Esophagus muscularis mucosa (tissue), 4 donors: ENCODE measurements at regions not wholly inside any gene's neighbourhood (a gene's known extent, or its start where the extent isn't known, plus 50 kb on each side); places are given as distances from the start of the nearest gene placed in this dataset.

Experiments used
- DNase-seq: peaks from one replicate; pipeline ENCODE4 v3.0.0-alpha.2; 2017; ENCODE audit errors: extremely low spot score
- H3K27ac ChIP-seq, 4 donors: fragments of 200-600 bp; sonication (generic); replicated peaks in 1 of 4; 1 replicate in 3 of 4; 2 replicates in 1 of 4; pipeline ENCODE4 v1.5.1; 2016 to 2019; ENCODE audit warnings: mild to moderate bottlenecking in 1 of 4
- H3K27me3 ChIP-seq, 4 donors: fragments of 200-600 bp; sonication (generic); one replicate each; pipeline versions ENCODE4 v1.5.1 to v1.6.0; 2016 to 2019
- H3K36me3 ChIP-seq, 4 donors: fragments of 200-600 bp; sonication (generic); one replicate each; pipeline ENCODE4 v1.5.1; 2016 to 2019
- H3K4me1 ChIP-seq, 4 donors: fragments of 200-600 bp; sonication (generic); one replicate each; pipeline ENCODE4 v1.5.1; 2016 to 2019
- H3K4me3 ChIP-seq, 4 donors: fragments of 200-600 bp; sonication (generic); 1 replicate in 2 of 4; 2 replicates in 2 of 4; pipeline ENCODE4 v1.5.1; 2016 to 2019; ENCODE audit warnings: mild to moderate bottlenecking in 4 of 4, moderate library complexity in 1 of 4
- H3K9me3 ChIP-seq, 4 donors: fragments of 200-600 bp; sonication (generic); 1 replicate in 3 of 4; 2 replicates in 1 of 4; pipeline ENCODE4 v1.5.1; 2016 to 2019
- CTCF ChIP-seq, 3 experiments: fragments of 200-600 bp in 2 of 3; fragments of 450-650 bp in 1 of 3; sonication (generic) in 2 of 3; IDR thresholded peaks; one replicate each; pipeline ENCODE4 v1.5.1; 2017 to 2019; ENCODE audit warnings: antibody characterized with exemption in 3 of 3, mild to moderate bottlenecking in 2 of 3, moderate library complexity in 1 of 3
- EP300 ChIP-seq: sonication (generic); formaldehyde crosslinking; IDR thresholded peaks from one replicate; pipeline ENCODE4 v1.6.1; 2017; ENCODE audit warnings: antibody characterized with exemption
- POLR2A ChIP-seq: fragments of 450-650 bp; IDR thresholded peaks from one replicate; pipeline ENCODE4 v1.6.1; 2017; ENCODE audit warnings: antibody characterized with exemption, moderate library complexity, mild to moderate bottlenecking, low read depth
- POLR2AphosphoS5 ChIP-seq, 2 donors: sonication (generic); formaldehyde crosslinking; IDR thresholded peaks; one replicate each; pipeline ENCODE4 v1.6.1; 2017; ENCODE audit warnings: antibody characterized with exemption in 2 of 2
- WGBS: methylation state at CpG from one replicate; pipeline ENCODE4 v1.1.5; 2018; 5-methylcytosine and 5-hydroxymethylcytosine counted together
- intact Hi-C: fragments of 100-400 bp; cut with DNase I; formaldehyde crosslinking; loops from one replicate; pipeline ENCODE4 v1.15.1; 2023

DNA sequence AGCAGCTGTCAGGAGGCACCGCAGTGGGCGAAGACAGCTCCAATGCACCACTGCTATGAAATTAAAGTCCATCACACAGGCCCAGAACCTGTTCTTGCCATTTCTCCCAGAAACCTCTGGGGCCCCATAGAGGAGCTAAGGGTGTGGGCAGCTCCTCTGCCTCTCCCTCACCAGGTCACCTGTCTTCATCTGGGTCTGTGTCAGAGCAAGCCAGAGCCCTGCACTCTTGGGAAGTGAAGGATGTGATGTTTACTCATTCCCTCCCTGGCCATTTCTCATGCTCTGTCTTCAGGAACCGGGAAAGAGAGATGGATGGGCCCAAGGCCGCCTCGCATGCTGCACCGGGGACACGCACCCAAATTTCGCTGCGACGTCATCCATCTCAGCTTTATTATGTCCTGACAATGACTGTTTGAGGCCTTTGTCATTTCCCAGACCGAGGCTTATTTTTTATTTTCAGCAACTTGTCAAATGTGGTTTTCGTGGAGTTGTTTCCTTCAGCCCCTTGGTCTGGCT lies 216.1 kb downstream of the NPHP4 start:
- H3K27me3 ChIP-seq = peaks cover 0 to 37% (median 0%) of the 10 kb centered on the region in 4 donors
- no peak overlapping the region for H3K4me3 ChIP-seq
- TF ChIP-seq POLR2AphosphoS5 (IDR thresholded peaks at IDR 0.05) (no peak), CTCF (IDR thresholded peaks at IDR 0.05) (no peak), POLR2A (no peak)
- H3K9me3 ChIP-seq = no peaks in the 10 kb centered on the region
- intact Hi-C loops = no loop called here
- no peak overlapping the region for H3K27ac ChIP-seq
- H3K36me3 ChIP-seq = no peaks in the 10 kb centered on the region
- DNase-seq = no peak
- 59% methylated on average over 12 of the region's 12 CpGs for WGBS
- peaks cover 0 to 6% (median 3%) of the 10 kb centered on the region in 4 donors for H3K4me1 ChIP-seq

DNA sequence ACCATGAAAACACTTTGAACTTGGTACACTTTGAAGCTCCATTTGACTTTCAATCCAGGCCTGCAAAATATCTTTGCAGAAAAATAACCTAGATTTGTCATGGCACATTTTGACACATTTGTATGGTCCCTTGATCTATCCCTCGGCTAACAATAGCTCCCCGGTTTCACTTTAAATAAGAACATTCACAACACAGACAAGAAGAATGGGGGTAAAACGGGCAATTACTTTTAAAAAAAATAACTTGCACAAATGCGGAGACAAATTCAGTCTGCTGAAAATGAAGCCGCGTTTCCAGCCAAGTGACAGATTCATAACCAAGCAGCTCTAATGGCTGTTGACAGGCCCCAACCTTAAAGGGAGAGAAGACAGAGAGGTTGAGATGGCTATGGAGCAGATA lies 218.2 kb downstream of the NPHP4 start:
- H3K4me3 ChIP-seq = no peak overlapping the region
- no peak for TF ChIP-seq POLR2AphosphoS5 (IDR thresholded peaks at IDR 0.05)
- no peak for TF ChIP-seq CTCF (IDR thresholded peaks at IDR 0.05)
- TF ChIP-seq EP300 = no peak
- TF ChIP-seq POLR2A = no peak
- intact Hi-C loops = no loop called here
- no peaks in the 10 kb centered on the region for H3K36me3 ChIP-seq
- peaks cover 0 to 10% (median 8%) of the 10 kb centered on the region in 4 donors for H3K4me1 ChIP-seq
- H3K9me3 ChIP-seq = no peaks in the 10 kb centered on the region
- peaks cover 0 to 49% (median 0%) of the 10 kb centered on the region in 4 donors for H3K27me3 ChIP-seq
- WGBS = 84% methylated on average over 6 of the region's 6 CpGs
- DNase-seq = no peak
- H3K27ac ChIP-seq = no peak overlapping the region

GRCh38 chr1:5771788-5772187 lies 220.4 kb downstream of the NPHP4 start:
- no peak for DNase-seq
- TF ChIP-seq CTCF (IDR thresholded peaks at IDR 0.05) = no peak
- no peak for TF ChIP-seq EP300
- no peak for TF ChIP-seq POLR2AphosphoS5 (IDR thresholded peaks at IDR 0.05)
- no peak for TF ChIP-seq POLR2A
- no peaks in the 10 kb centered on the region for H3K9me3 ChIP-seq
- H3K36me3 ChIP-seq = no peaks in the 10 kb centered on the region
- no peak overlapping the region for H3K27ac ChIP-seq
- WGBS = 82% methylated on average over 2 of the region's 2 CpGs
- intact Hi-C loops = no loop called here
- peaks cover 0 to 10% (median 8%) of the 10 kb centered on the region in 4 donors for H3K4me1 ChIP-seq
- peaks cover 0 to 66% (median 0%) of the 10 kb centered on the region in 4 donors for H3K27me3 ChIP-seq
- H3K4me3 ChIP-seq = no peak overlapping the region

DNA sequence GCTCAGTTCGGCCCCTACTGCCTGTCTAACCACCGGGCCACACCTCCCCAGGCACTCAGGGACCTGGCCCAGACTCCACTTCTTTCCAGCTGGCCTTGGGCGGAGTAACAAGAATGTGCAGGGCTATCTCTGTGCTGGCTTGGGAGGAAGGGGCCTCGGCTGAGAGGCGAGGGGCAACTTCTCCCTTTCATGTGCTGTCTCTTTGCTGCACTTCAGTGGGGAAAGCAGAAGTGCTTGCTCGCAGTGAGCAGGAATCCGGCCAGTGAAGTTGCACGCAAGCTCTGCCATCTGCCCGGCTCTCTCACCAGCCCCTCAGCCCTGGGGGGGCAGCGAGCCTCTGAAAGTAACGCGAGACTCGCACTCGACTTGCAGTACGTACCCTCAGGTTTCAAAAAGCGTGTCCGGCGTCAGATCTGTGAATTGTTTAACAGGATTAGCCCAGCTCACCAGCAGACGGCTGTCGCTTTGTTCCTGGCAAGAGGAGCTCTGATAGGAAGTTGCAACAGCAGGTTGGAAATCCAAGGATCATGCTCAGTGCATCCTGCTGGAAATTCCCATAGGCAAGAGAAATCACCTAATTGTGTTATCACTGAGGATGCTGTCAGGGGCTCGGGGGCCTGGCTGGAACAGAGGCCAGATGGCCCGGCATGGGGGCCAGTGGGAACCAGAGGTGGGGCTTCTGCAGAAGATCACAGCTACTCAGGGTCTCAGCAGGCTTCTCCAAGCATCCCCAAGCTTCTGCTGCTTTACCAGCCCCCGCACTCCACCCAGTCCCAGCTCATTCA lies 221.1 kb downstream of the NPHP4 start:
- WGBS = 20% methylated on average over 18 of the region's 23 CpGs
- H3K36me3 ChIP-seq = no peaks in the 10 kb centered on the region
- peaks cover 0 to 10% (median 8%) of the 10 kb centered on the region in 4 donors for H3K4me1 ChIP-seq
- H3K9me3 ChIP-seq = no peaks in the 10 kb centered on the region
- intact Hi-C loops = no loop called here
- no peak for TF ChIP-seq EP300
- TF ChIP-seq POLR2AphosphoS5 (IDR thresholded peaks at IDR 0.05) = no peak
- no peak for TF ChIP-seq CTCF (IDR thresholded peaks at IDR 0.05)
- no peak for TF ChIP-seq POLR2A
- no peak overlapping the region for H3K27ac ChIP-seq
- no peak for DNase-seq
- peaks cover 0 to 72% (median 0%) of the 10 kb centered on the region in 4 donors for H3K27me3 ChIP-seq
- H3K4me3 ChIP-seq = peak overlapping the region in 3 of 4 donors; percentile 5 to 25 (median 11)
